HEK293 (cell line): ENCODE measurements at regions not wholly inside any gene's neighbourhood (a gene's known extent, or its start where the extent isn't known, plus 50 kb on each side); places are given as distances from the start of the nearest gene placed in this dataset.

Experiments used
- REST ChIP-seq: fragments of 450-650 bp; formaldehyde crosslinking; IDR thresholded peaks from 2 replicates; pipeline ENCODE4 v1.5.1; 2016; ENCODE audit warnings: missing biosample characterization, missing genetic modification characterization
- ZBTB8A ChIP-seq: fragments of 450-650 bp; formaldehyde crosslinking; IDR thresholded peaks from 2 replicates; pipeline ENCODE4 v1.5.1; 2016; ENCODE audit warnings: missing biosample characterization, missing genetic modification characterization

DNA sequence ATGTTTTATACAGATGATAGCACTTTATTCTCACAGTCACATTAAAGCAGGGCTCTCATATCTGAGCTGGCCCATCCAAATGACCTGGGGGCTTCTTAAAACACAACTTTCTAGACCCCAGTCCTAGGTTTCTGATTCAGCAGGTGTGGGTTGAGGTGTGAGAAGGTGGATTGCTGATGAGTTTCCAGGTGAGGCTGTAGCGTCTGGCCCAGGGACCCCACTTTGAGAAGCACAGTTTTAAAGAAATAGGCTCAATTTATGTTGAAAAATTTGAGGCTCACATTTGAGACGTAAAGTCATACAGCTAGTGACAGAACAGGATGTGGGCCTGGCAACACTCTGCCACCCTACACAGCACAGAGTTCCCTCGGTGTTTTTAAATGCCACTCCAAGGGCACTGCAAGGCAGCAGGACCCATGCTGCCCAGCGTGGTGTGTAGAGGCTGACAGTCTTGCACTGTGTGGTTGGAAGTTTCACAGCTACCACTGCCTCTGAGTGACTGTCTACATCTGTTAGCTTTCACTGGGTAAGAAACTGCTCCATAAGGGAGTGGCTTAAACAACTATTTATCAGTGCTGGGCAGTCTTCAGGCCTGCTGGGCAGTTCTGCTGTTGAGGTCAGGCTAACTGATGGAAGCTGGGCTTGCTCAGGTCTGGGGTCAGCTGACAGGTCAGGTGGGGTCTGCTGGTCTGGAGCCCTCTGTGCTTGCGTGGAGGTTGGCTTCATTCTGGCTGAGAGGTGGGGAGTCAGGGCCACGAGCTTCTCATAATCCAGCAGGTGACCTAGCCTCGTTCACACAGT is 319.7 kb downstream of the CXCL12 start:
- no peak for TF ChIP-seq ZBTB8A (tag by site-specific recombination)
- no peak for TF ChIP-seq REST (tag by site-specific recombination)
